RPMI8226 (cell line): ENCODE measurements at regions not wholly inside any gene's neighbourhood (a gene's known extent, or its start where the extent isn't known, plus 50 kb on each side); places are given as distances from the start of the nearest gene placed in this dataset.

Experiments used
- DNase-seq: peaks from one replicate; pipeline ENCODE4 v3.0.0-alpha.2; 2015

DNA sequence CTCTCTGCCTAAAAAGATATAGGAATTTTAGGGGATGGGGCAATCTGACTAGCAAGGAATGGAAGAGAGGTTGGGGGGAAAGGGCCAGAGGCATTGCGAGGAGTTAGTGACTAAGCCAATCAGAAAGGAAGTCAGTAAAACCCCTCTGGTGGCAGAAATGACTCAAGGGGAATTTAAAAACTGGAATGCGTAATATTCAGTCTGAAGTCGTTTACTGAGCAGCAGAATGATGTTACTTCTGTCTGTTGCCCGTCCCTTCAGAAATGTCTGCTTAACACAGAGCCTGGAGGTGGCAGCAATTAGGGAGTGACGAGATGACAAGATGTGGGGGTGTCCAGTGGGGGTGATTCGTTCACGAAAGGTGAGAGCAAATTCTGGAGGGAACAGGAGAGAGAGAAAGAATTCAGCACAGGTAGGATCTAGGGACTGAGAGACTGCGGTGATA, 107.7 kb upstream of the CLMP start:
- no peak for DNase-seq

DNA sequence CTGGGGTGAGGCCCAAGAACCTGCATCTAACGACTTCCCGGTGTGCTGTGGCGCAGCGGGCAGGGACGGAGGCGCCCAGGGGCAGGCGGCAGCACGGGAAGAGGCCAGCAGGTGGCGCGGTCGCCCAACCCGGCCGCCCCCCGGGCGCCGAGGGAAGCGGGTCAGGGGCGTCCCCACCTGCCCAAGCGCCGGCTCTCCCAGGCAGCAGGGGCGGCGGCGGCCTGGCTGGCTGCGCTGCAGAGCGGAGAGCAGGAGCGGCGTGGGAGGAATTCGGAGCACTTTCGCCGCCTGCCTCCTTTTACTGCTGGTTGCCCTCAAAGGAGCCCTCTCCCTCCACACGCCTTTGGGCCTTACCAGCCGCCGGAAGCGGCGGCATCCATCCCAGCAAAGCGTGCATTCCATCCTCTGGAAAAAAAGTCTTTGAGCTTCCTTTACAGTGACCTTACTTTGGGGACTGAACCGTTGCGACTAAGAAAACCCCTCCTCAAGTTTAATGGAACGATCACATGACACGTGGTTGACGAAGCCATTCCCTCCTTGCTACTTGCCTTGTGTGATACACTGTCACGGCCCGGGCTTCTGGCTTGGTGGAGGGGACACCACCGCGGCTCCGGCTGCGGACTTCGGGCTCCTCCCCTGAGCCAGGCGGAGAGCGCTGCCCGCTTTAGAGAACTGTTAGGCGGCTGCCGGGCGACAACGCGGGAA, 106.8 kb upstream of the CLMP start:
- DNase-seq = peak; percentile 33

DNA sequence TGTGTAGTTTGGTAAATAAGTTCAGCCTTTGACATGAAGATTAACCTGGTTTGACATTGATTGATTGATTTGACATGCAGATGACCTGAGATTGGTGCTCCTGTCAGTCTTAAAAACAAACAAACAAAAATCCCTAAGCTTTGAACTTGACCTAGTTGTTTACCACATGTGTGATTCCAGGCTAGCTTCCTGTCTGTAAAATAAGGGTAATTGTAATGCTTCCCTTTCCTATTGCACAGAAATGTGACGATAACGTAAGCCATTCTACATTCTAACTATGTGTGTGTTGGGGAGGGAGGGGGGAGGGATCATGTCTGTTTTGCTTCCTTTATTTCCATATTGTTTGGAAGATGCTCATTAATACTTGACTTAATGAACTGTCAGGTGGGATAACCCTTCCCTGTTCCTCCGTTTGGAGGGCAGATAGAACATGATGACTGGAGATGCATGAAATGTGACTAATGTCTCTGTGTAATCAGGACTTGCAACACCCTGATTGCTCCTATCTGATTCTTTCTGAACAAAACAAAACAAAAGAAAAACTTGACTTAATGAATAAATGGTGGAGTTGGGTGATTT, 106.1 kb upstream of the CLMP start:
- DNase-seq = no peak

DNA sequence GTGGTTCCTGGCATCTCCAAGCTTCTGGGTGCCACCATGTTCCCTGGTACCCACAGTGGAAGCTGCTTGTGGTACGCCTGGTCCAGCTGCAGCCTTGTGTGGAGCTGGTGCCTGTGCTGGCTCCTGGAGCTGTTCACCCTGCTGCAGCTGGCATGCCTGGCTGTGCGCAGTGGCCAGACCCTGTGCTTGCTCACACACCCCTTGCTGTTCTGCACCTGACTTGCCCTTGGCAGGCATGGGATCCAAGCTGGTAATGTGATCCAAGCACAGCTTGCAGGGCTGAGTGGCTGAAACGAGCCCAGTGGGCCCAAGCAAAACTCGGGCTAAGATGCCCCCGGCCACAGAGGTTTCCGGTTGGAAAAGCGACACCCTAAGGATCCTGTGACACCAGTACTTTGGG, 104.7 kb upstream of the CLMP start:
- DNase-seq = no peak

DNA sequence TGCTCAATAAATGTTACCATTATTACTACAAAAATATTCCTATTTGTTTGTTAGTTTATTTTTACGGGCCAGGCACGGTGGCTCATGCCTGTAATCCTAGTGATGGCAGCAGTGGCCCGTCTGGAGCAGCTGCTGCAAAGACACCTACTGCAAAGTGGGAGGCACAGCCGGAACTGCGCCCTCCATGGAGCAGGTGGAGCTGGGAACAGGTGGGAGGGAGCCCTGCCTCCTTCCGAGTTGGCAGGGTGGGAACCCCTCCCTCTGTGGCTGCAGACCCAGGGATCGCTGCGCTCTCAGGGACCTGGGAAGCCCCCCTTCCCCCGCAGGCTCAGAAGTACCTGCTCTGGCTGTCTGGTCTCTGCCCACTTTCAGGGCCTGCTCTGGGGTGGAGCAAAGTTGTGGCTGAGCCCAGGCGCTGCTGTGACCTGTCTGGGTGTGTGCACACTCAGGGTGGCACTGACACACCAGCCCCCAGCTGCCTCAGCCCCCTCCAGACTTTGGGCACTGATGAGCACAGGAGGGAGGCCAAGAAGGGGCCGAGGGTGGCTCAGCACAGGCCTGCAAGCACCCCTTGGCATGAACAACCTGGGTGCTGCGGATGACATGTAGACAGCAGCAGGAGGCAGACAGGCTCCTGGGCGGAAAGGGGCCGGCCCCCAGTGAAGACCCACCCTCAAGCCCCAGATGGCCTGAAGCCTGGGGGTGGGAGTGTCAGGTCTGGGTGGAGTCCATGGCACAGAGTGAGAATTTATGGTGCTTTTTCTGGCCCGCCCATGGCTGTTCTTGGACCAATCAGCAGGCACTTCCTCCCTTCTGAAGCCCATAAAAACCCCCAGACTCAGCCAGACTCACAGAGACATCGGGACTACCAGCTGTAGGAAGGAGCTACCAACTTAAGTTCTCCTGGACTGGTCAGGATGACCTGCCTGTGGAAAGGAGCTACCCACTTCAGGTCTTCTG, 103.7 kb upstream of the CLMP start:
- no peak for DNase-seq

DNA sequence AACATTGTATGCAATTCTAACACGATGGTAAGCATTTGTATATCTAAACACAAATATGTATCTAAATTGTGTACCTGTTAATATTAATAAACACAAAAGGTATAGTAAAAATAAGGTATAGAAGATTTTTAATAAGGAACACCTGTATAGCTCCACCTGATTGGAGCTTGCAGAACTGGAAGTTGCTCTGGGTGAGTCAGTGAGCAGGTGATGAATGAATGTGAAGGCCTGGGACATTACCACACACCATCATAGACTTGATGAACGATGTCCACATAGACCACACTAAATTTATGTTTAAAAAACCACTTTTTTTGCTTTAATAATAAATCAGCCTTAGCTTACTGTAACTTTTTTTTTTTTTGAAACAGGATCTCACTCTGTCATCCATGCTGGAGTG, 97.6 kb upstream of the CLMP start:
- DNase-seq = no peak

DNA sequence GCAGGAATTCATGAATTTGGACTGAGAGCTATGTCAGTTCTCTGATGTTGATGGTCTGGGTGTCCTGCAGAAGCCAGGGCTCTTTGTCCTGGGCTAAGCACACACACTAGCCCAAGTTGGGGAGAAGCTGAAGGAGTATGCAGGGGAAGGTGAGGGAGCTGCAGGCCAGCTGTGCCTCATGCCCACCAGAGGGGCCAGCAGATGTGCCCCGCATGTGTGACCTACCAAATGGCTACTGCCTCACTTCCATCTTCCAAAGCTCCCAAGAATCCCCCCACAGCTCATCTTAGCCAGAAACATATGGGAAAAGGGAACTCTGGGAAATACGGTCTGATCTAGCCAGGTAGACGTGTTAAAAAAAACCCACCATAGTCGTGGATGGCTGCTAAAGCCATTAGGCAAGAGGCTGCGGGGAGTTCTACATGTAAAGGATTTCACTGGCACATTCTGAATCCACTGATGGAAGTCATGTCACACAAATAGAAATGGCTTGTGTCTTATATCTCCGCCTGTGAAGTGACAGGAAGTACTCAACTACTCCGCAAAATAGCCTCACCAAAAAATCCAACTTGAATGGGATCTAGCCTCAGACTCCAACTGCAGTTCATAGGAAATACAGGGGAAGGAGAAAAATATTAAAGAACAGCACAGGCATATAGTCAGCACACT, 96.3 kb upstream of the CLMP start:
- DNase-seq = no peak

DNA sequence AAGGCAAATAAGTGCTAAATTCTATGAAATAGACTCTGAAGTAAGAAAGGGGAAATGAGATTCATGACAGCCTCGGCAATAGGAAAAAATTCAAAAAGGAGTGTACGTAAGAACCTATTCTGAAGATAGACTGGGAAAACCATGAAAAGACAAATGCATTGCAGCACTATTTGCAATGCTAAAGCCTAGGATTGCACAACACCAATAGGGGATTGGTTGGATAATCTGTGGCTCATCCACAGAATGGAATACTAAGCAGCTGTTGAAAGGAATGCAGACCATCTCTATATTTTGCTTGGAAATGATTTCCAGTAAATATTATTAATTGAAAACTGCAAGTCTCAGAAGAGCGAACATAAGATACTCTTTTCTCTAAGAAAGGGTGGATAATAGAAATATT, 91.7 kb upstream of the CLMP start:
- DNase-seq = no peak

DNA sequence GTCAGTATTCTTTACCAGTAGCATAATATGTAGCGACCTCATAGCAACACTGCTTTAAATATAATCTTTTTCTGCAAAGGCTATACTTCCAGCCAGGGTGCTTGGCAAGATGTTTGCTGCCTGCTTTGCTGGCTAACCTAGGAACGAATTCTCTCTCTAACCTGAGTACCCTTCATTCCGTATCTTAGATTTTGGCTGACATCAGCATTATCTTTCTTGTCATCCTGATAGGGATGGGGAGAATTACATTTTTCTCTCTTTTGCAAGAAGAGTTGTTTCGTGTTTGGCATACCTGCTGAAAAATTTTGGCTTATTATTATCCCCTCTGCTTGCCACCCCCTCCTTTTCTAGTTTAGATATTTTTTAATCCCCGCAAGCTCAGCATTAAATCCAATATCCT, 91.2 kb upstream of the CLMP start:
- DNase-seq = no peak

DNA sequence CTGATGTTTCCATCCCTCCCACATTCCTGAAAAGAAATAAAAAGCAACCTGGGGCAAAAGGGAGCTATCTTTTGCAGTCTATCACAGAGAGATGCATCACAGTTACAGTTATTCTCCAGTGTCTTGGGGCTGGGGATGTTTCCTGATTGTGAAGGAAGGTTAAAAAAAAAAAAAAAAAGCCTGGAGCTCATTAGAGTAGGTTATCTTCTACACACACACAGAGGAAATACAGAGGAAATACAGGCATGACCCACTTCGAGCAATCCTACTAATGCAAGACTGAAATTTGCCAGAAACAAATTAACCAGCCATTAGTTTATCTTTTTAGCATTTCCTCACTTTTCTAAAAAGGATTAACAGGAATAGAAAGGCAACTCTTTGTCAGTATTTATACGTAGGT, 89.4 kb upstream of the CLMP start:
- no peak for DNase-seq

DNA sequence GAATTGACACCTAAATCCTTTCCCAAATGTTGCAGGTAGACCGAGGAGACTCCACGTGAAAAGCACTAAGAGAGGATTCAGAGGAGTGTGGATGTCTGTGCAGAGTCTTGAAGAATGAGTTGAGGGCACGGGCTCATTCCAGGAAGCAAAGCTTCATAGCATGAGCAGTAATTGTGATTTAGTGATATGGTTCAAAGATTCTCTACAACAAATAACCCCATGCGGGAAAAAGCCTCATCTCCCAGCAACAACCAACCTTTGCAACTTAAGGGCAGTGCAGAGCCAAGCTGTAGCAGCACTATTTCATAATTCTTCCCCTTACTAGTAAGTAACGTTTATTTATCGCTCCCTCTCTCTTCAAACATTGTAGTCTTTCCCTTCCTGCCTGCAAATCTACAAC, 87.5 kb upstream of the CLMP start:
- DNase-seq = no peak

DNA sequence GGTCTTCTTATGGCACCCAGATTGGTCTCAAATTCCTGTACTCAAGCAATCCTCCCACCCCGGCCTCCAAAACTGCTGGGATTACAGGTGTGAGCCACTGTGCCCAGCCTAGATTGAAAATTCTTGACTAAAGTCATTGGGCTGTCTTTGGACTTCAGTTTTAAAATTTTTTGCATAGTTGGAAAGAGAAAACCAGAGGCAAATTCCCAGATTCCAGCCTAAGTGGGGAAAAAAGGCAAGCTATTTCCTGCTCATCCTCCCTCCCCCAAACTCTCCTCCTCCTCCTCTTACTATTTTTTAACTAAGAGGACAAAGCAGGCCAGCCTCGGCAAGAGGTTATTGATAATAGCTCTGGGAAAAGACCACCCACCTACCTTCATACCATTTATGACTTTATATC, 78.6 kb upstream of the CLMP start:
- DNase-seq = no peak

DNA sequence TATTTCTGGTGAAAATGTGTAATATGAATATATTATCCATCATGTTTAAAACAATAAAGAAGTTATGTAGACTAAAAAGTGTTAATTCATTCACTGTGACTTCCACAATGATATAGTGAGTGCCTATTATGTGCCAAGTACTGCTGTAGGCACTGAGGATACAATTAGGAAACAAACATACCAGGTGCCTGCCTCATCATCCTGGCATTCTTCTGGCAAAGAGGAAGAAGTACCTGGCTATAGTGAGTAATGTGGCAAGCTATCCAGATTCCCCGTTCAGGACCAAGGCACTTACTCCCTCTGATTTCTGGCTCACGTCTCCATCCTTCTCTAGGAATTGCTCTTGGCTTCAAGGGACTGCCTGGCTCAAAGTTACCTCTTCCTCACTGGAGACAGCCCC, 77.5 kb upstream of the CLMP start:
- no peak for DNase-seq

DNA sequence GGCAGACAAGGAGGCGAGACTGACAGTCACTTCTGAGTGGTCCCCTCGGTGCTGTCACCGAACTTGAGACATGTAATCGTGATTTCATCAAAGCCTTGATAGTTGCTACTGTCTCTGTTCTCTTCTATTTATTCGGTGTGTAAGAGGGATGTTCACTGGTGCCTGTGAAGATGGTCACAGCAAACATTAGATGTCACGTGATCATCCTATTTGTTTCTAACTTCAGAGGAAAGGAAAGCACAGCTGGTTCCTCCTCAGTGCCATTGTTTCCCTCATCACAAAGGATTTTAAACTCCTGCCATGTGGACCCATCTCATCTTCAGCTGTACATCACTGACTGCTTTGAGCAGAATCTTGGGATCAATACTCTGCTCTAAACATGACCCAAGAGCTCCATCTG, 73.1 kb upstream of the CLMP start:
- DNase-seq = no peak

DNA sequence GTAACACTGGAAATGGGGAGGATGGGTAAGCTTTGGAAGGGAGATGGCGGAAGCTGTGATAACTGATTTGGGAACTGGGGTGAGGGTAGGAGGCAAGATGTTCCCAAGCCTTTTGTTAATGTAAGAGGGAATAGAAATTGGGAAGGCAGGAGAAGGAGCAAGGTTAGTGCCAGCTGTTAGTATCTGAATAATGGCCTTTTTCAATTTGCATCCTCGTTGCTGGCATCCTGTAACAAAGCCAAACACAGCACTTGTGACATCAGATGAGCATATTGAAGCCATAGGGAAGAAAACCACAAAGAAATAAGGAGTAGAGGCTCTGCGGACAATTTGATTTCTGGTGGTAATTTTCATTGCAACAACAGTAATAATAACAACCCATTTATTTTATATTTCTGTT, 70.9 kb upstream of the CLMP start:
- DNase-seq = no peak

DNA sequence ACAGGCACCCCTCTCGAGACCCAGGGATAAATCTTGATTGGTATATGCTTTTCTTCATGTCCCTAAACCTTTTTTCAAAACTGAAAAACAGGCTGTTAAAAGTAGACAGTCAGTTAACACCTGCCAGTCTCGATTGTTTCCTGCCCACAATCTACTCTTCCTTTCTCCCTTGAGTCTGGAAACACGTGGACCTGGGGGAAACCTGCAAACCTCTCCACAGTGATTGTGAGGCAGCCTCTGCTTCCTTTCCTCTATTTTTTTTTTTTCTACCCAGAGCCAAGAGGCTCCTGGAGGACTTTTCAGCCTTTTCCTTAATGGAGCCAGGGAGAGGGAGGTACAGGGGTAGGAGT, 69.4 kb upstream of the CLMP start:
- DNase-seq = peak; percentile 54

DNA sequence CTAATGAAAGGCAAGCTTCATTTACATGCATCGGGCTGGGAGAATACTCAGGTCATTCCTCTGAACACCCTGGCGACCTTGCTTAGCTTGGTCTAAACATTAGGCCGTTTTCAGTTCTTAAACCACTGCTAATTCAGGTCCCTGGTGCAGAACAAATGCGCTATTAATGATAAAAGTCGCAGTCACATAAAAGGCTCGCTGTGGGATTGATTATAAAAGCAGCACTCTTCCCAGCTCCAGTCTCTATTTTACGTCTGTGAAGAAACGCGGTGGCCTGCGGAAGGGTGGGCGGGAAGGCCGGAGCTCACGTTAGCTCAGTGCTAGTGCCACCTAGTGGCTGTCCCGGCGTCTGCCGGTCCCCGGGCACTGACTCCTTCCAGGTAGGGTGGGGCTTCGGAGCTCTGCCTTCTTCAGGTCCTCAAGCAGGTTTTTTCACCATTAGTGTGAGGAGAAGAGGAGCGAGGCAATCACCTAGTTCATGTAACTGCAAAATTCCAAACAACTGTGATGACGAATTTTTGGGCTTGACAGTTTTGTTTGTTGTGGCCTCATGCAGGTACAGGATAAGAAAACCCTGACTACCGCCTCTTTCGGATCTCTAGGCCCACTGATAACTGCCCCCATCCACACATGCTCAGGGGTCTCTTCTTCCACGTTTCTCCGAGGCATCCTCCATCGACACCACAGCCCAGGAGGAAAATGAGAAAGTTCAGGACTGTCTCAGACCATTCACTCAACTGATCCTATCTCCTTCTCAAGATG, 66.5 kb upstream of the CLMP start:
- peak; percentile 50 for DNase-seq

DNA sequence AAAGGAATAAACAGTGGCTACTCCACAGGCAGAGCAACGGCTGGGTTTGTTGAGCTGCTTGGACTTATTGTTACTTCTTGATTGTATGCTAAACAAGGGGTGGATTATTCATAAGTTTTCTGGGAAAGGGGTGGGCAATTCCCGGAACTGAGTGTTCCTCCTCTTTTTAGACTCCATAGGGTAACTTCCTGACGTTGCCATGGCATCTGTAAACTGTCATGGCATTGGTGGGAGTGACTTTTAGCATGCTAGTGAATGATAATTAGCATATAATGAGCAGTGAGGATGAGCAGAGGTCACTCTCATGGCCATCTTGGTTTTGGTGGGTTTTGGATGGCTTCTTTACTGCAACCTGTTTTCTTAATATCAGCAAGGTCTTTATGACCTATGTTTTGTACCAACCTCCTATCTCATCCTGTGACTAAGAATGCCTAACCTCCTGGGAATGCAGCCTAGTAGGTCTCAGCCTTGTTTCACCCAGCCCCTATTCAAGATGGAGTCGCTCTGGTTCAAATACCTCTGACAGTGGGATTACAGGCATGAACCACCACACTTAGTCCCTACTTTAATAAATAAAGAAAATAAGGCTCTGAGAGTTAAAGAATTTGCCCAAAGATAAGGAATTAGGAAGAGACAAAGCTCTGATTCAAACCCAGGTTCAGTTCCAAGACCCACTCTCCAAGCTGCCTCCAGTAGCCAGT, 65.6 kb upstream of the CLMP start:
- no peak for DNase-seq

DNA sequence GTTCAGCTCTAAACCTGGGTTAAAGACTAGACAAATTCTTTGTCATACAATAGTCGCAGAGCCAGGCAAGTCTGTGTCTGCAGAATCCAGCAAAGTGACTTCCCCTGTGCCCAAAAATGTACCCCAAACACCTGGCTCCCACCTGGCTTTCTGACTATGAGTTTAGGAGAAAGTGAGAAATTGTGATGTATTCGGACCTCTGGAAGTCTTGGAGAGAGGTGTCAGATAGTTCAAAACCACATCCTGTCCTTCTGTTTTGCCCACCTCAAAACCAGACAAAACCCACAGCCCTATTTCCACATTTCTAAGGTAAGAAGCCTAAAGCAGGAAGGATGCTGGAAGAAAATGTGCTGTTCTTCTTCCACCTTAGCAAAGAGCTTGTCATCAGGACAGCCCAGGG, 63.8 kb upstream of the CLMP start:
- peak; percentile 16 for DNase-seq

DNA sequence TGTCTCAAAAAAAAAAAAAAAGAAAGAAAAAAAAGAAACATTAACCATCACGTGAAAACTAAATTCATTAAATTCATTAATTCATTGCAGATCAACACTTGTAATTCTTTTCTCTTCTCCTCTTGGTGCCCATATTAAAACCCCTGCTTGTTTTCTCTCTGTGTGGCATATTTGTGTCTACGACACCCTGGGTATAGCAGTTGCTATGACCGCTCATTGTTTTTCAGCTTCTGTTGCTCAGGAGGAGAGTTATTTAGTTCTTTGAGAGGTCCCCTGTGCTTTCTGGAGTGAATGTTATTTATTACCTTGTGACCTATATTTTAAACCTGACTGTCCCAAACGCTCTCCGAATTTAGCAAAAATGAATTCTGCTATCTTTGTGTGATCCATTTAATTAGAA, 62.3 kb upstream of the CLMP start:
- DNase-seq = no peak

DNA sequence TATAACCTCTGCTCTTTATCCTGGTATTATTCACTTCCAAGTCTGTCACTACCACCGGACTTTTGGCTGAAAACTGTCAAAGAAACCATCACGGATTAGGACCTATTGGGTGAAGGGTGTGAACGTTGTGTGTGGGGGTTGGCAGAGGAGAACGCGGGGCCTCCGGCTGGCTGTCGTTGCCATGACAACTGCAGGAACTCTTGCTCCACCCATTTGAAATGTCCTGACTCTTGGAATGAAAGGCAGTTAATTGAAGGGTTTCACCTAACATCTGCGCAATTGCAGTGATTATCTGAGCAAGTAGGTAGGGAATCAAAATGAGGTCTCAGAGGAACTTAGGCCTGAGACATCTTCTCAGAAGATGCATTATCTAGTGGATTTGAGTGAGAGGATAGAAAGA, 60.9 kb upstream of the CLMP start:
- DNase-seq = no peak

DNA sequence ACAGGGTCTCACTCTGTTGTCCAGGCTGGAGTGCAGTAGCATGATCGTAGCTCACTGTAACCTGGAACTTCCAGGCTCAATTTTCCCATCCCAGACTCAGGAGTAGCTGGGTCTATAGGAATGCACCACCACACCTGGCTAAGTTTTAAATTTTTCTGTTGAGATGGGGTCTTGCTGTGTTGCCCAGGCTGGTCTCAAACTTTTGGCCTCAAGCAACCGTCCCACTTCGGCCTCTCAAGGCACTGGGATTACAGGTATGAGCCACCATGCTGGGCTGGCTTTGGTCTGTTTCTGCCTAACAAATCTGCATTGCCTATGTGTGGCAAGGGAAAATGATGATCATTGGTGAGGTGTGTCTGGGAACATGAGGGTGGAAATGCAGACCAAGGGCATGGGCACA, 59.3 kb upstream of the CLMP start:
- DNase-seq = no peak
